GM06990 (cell line): ENCODE measurements at regions not wholly inside any gene's neighbourhood (a gene's known extent, or its start where the extent isn't known, plus 50 kb on each side); places are given as distances from the start of the nearest gene placed in this dataset.
A peak's percentile ranks its signal among the peaks of the same experiment; 100 is the strongest.

Experiments
- DNase-seq: peaks from one replicate; pipeline ENCODE4 v3.0.0-alpha.2; 2011; ENCODE audit not compliant: insufficient read length; ENCODE audit errors: extremely low read depth
- H3K27me3 ChIP-seq: replicated peaks from 2 replicates; pipeline ENCODE4 v1.6.0; 2011; ENCODE audit warnings: low read length; ENCODE audit not compliant: control insufficient read depth, insufficient read depth
- H3K36me3 ChIP-seq: 2 replicates; pipeline ENCODE4 v1.5.1; 2011; ENCODE audit warnings: low read length; ENCODE audit not compliant: control insufficient read depth, insufficient read depth
- H3K4me3 ChIP-seq: replicated peaks from 2 replicates; pipeline ENCODE4 v1.5.1; 2011; ENCODE audit warnings: low read depth, mild to moderate bottlenecking, control low read depth, low read length
- CTCF ChIP-seq: IDR thresholded peaks from 2 replicates; pipeline ENCODE4 v1.5.1; 2011; ENCODE audit warnings: low read length, control low read depth, mild to moderate bottlenecking, inconsistent platforms; ENCODE audit not compliant: insufficient read depth, poor library complexity, severe bottlenecking

GRCh38 chr6:99219788-99220187 is 129.7 kb downstream of the FAXC start:
- H3K36me3 ChIP-seq, result no peaks in the 10 kb centered on the region
- DNase-seq, result no peak
- TF ChIP-seq CTCF, result peak; percentile 52
- H3K4me3 ChIP-seq, result no peak overlapping the region
- peaks cover 2% of the 10 kb centered on the region; the same call in 1 of the 2 replicates for H3K27me3 ChIP-seq

- Histone ChIP-seq H3K36me3 (no peaks in the 10 kb centered on the region), H3K27me3 (peaks cover 2% of the 10 kb centered on the region; the same call in 1 of the 2 replicates), H3K4me3 (no peak overlapping the region)
- TF ChIP-seq CTCF, result no peak
- DNase-seq, result no peak
Observed at GRCh38 chr6:99216959-99217358, 132.5 kb downstream of the FAXC start.

GRCh38 chr6:99195986-99196655 is 153.4 kb downstream of the FAXC start:
- DNase-seq, result no peak
- no peaks in the 10 kb centered on the region for H3K36me3 ChIP-seq
- no peak overlapping the region for H3K4me3 ChIP-seq
- no peaks in the 10 kb centered on the region for H3K27me3 ChIP-seq
- no peak for TF ChIP-seq CTCF

- no peaks in the 10 kb centered on the region for H3K27me3 ChIP-seq
- H3K4me3 ChIP-seq, result no peak overlapping the region
- no peak for DNase-seq
- TF ChIP-seq CTCF, result no peak
- no peaks in the 10 kb centered on the region for H3K36me3 ChIP-seq
Observed at GRCh38 chr6:99192561-99192960, 156.9 kb downstream of the FAXC start.

- DNase-seq, result peak; percentile 44
- TF ChIP-seq CTCF, result no peak
- Histone ChIP-seq H3K27me3 (no peaks in the 10 kb centered on the region), H3K4me3 (no peak overlapping the region), H3K36me3 (no peaks in the 10 kb centered on the region)
Observed at GRCh38 chr6:99189823-99190721, 159.4 kb downstream of the FAXC start.
